ENCODE measurements at regions not wholly inside any gene's neighbourhood (a gene's known extent, or its start where the extent isn't known, plus 50 kb on each side); places are given as distances from the start of the nearest gene placed in this dataset.
A peak's percentile ranks its signal among the peaks of the same experiment; 100 is the strongest.
"Not testable (repeated sequence)": the region's sequence is repeated elsewhere in the genome, so short reads cannot be mapped to it uniquely, and the experiment has no call there.

- no peak overlapping the region for H3K4me3 ChIP-seq (ENCODE audit: low read depth, low read length)
- TF ChIP-seq CTCF (IDR thresholded peaks at IDR 0.05; ENCODE audit: insufficient read depth, low read depth, low read length, missing control alignments) = no peak
- no peak for DNase-seq (ENCODE audit: low read depth)
These were observed 114.9 kb upstream of the ALX4 start for GRCh38 chr11:44424841-44425240.

- no peak for TF ChIP-seq CTCF (IDR thresholded peaks at IDR 0.05; ENCODE audit: insufficient read depth, low read depth, low read length, missing control alignments)
- H3K4me3 ChIP-seq (ENCODE audit: low read depth, low read length) = no peak overlapping the region
These were observed 116.2 kb upstream of the ALX4 start for GRCh38 chr11:44426119-44426518.

GRCh38 chr11:44426958-44427357 is 117.0 kb upstream of the ALX4 start:
- DNase-seq (ENCODE audit: low read depth) = no peak
- TF ChIP-seq CTCF (IDR thresholded peaks at IDR 0.05; ENCODE audit: insufficient read depth, low read depth, low read length, missing control alignments) = no peak

More at GRCh38 chr11:44426119-44426518, 116.2 kb upstream of the ALX4 start:
- DNase-seq (ENCODE audit: low read depth) = no peak

GRCh38 chr11:44427432-44427831 is 117.5 kb upstream of the ALX4 start:
- H3K4me3 ChIP-seq (ENCODE audit: low read depth, low read length) = no peak overlapping the region
- DNase-seq (ENCODE audit: low read depth) = no peak
- peak; percentile 35 for TF ChIP-seq CTCF (IDR thresholded peaks at IDR 0.05; ENCODE audit: insufficient read depth, low read depth, low read length, missing control alignments)

More at GRCh38 chr11:44426958-44427357, 117.0 kb upstream of the ALX4 start:
- H3K4me3 ChIP-seq (ENCODE audit: low read depth, low read length) = no peak overlapping the region

- no peak for DNase-seq (ENCODE audit: low read depth)
- no peak for TF ChIP-seq CTCF (IDR thresholded peaks at IDR 0.05; ENCODE audit: insufficient read depth, low read depth, low read length, missing control alignments)
- no peak overlapping the region for H3K4me3 ChIP-seq (ENCODE audit: low read depth, low read length)
These were observed 120.2 kb upstream of the ALX4 start for GRCh38 chr11:44430140-44430539.

GRCh38 chr11:44434191-44434590 is 124.3 kb upstream of the ALX4 start:
- no peak for DNase-seq (ENCODE audit: low read depth)
- H3K4me3 ChIP-seq (ENCODE audit: low read depth, low read length) = no peak overlapping the region
- no peak for TF ChIP-seq CTCF (IDR thresholded peaks at IDR 0.05; ENCODE audit: insufficient read depth, low read depth, low read length, missing control alignments)

GRCh38 chr11:44437122-44437521 is 127.2 kb upstream of the ALX4 start:
- no peak for TF ChIP-seq CTCF (IDR thresholded peaks at IDR 0.05; ENCODE audit: insufficient read depth, low read depth, low read length, missing control alignments)
- H3K4me3 ChIP-seq (ENCODE audit: low read depth, low read length) = no peak overlapping the region
- no peak for DNase-seq (ENCODE audit: low read depth)

- not testable (repeated sequence) for DNase-seq (ENCODE audit: low read depth); H3K4me3 ChIP-seq (ENCODE audit: low read depth, low read length)
These were observed 122.4 kb upstream of the CD82 start for GRCh38 chr11:44442893-44443673.

Data from GM12865 (cell line).